HG03342 (cell line): ENCODE measurements at regions not wholly inside any gene's neighbourhood (a gene's known extent, or its start where the extent isn't known, plus 50 kb on each side); places are given as distances from the start of the nearest gene placed in this dataset.
"Not testable (repeated sequence)": the region's sequence is repeated elsewhere in the genome, so short reads cannot be mapped to it uniquely, and the experiment has no call there.

ENCODE experiments used
- ATAC-seq: cut with Tn5 transposase; IDR thresholded peaks from one replicate; pipeline ENCODE4 v1.9.1; 2021; ENCODE audit warnings: mild to moderate bottlenecking, moderate library complexity; ENCODE audit not compliant: unreplicated experiment

DNA sequence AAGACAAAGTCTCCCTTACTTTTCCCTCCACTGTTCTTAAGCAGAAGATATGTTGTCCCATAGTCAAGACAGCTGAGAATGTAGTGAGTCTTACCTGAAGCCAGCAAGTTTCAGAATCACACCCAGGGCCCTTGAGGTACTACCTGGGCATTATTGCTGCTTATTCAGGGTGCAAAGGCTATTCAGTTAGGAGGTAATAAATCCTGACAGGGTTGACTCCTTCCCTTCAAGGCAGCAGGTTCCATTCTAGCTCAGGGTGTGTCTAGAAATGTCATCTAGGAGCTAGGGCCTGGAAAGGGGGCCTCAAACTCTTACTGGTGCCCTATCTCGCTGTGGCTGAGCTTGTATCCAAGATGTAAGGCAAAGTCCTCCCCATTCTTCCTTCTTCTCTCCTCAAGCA is 259.0 kb downstream of the FAT4 start:
- ATAC-seq = no peak

DNA sequence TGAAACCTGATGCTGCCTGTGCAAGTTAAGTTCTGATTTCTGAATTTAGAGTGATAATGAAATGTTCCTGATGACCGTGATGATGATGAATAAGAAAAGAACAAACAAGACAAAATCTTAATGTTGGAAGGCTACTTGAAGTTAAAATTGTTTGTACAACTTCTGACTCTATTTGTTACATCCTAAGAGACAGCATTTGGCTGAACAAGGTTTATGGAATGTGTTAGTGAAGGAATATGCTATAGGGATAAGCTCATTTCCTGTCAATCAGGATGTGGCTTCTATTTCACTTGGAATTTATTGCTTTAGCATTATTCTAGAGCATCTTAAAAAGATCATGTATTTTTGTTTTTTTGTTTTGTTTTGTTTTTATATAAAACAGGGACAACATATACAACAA is 267.5 kb downstream of the FAT4 start:
- no peak for ATAC-seq

DNA sequence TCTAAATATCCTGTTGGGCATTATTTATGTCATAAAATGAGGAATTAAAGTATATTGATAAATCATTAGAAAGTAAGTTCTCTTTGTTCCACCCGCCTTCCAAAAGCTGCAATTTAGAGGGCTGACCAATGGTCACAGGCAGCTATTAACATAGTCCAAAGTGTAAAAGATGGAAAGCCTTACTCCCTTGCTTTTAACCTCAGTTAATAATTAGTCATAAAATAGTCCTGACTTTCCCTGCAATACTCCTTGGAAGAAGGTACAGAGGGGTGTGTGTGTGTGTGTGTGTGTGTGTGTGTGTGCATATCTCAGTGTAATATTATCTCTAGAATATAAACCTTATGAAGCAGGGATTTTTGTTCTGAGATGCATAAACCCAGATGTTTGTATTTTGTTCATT is 275.4 kb downstream of the FAT4 start:
- no peak for ATAC-seq

DNA sequence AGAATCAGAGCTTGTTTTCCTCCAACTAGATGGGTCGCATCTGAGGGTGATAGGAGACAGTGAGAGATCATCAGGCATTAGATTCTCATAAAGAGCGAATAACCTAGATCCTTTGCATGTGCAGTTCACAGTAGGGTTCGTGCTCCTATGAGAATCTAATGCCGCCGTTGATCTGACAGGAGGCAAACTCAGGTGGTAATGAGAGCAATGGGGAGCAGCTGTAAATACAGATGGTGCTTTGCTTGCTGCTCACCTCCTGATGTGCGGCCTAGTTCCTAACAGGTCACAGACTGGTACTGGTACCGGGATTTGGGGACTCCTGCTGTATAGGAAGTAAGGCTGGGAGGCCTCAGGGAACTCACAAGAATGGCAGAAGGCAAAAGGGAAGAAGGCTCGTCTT is 276.5 kb downstream of the FAT4 start:
- no peak for ATAC-seq

DNA sequence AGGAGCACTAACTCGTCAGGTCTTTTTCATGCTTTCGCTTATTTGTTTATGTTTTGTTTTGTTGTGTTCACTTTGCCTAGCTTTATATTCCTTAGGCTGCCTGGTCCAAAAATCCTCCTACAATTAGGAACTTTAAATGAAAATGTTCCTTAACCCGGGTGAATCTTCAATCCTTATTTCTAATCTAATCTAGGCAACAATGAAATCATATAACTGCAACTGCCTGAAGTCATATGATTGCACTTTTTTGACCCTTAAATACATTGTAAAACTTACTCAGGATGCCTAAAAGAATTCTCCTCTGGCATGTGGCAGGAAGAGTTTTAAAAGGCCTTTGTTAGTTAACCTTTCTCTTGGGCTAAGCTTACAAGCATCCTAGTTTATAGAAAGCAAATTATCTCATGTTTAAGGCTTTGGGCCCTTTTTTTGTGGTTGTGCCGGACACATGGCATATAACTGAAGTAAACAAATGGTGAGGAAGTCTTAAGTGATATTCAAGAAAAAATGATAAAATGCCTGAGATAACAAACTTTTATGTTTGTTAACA is 279.4 kb downstream of the FAT4 start:
- ATAC-seq = no peak

DNA sequence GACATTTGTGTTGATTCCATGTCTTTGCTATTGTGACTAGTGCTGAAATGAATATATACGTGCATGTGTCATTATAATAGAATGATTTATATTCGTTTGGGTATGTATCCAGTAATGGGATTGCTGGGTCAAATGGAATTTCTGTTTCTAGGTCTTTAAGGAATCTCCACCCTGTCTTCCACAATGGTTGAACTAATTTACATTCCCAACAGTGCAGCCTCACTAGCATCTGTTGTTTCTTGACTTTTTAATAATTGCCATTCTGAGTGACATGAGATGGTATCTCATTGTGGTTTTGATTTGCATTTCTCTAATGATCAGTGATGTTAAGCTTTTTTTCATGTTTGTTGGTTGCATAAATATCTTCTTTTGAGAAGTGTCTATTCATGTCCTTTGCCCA is 291.2 kb downstream of the FAT4 start:
- ATAC-seq = not testable (repeated sequence)

DNA sequence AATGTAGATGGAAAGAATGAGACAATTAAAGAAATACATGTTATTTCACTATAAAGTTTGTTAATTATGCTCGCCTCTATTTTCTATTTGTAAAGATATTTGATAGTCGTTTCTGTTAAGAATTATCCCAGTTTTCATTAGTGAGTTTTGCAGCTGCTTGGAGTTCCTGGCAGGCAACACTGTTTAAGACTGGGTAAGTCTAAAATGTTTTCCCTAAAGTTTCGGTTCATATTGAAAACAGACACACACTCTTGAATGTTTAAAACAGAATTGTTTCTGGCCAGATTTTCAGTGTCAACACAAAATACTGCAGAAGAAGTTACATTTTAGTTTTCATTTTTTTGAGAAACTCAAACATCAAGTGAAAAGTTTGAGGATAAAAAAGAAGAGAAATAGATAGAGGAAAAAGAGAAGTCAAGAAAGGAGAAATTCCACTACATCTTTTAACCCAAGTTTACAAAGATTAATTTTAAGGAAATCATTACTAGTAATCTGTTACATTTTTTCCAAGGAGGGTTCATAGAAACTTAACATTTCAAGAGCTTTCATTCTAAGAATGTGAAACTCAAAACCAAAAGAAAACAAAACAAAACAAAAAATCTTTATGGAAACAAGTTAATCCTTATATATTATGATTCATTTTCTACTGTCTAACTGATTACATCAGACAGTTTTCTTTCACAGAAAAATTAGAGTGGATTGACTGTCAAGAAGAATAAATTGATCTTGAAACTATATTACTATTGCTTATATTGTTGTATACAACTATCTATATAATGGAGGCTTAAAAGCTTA is 305.5 kb downstream of the FAT4 start:
- no peak for ATAC-seq

DNA sequence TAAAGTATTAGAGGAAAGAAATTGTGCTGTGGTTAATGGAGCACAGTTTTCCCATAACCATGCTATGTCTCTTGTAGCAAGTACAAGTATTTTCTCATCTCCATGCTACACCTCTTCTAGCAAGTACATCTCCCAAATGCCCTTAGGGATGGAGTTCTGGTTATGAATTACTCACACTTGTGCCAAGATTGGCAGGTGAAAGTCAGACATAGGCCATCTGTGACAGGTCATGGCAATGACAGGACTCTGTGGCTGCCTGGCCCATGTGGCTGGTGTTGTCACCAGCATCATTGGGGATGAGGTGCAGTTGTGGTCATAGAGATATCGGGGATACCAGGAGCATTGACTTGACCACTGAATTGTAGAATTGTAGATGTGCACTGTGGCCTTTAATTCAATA is 310.2 kb downstream of the FAT4 start:
- no peak for ATAC-seq

DNA sequence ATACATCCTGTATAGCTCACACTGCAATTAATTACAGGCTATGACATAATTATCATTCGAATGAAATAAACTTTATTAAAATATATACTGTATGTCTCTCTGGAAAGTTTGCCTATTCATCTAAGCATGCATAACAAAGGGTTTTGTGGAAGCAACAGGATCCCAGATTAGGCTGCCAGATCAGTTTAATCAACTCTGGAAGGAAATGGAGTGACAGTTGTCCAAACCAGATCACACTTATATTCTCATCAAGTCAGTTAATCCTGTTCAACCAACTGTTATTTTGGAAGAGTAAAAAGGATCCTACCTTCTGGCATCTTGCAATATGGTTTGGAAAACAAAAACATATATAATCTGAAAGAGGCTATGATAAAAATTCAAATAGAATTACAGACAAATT is 312.2 kb downstream of the FAT4 start:
- no peak for ATAC-seq

DNA sequence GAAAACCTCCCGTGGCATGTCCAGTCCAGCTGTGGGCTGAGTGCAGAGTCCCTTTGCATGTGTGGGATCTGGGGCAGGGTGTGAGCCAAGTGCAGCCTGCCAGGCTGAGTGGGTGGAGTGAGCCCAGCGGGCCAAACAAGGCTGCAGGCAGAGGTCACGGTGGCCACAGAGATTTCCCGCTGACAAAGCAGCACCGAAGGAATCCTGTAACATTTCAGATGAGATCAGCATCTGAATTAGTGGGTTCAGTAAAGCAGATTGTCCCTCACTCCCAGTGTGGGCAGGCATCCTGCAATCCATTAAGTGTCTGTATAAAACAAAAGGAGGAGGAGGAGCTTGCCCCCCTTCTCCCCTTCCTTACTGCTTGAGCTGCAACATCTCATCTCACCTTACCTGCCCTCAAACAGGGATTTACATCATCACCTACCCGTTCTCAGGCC is 324.4 kb downstream of the FAT4 start:
- ATAC-seq = no peak

DNA sequence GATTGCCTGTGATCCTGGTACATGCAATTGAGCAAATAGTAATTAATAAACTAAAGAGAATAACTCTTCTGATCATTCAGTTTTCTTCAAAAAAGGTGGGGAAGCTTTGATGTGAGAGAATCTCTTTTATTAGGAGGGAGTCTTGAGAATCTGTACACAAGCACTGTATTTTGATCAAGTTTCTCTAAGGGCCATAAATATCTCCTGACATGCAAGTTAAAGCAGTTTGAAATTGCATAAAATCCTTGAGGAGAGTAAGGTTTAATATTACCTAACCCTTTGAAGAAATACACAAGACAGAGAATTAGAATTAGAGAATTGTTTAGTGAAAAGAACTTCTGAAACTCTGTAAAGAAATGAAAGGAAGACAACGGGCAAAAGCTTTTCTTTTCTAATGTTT is 326.9 kb downstream of the FAT4 start:
- no peak for ATAC-seq

DNA sequence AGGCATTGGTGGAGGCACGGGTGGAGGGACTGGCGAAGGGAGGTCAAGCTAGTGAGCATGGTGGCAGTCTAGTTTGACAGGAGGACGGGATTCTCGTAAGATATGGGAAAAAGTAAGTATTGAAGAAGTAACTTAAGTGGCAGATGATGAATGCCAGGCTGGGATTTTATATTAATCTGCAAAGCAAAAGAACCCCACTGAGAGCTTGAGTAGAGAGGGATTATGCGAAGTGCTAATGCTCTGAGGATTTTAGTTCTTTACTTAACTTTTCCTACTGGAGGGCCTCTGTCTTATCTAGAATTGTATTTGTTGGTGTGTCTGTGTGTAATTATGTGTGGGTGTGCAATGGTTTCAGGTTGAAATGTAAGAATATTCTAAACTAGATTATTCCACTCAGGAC is 327.9 kb downstream of the FAT4 start:
- ATAC-seq = no peak

DNA sequence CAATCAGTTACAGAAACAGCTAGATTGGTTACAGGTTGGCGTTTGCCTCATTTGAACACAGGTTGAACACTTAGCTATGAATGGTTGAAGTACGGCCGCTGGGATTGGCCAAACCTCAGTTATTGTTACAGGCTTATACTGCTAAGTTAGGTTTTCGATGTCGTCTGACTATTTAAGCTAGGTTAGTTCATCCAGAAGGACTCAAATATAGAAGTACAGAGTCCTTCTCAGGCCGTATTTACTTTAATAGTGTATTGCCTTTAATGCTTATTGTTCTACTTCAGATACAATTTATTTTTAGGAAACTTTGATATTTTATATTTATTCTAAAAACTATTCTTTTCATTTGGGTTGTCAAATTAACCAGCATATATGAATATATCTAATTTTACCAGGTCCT is 334.7 kb downstream of the FAT4 start:
- ATAC-seq = no peak

DNA sequence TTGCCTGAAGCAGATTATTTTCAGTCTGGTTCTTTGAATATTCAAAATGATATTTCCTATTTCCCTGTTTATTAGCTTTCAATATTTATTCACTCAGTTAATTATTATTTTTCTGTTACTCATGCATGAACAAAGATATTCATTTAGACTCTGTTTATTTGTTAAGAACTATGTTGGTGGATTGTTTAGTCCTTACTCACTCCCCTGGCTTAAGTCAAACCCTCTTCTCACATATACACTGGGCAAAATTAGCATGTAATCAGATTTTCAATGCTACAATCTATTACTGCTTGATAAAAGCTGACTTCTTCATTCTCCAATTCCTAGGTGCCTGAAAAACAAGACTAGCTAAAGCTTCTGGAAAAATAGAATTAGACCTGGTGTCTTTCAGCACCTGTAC is 335.8 kb downstream of the FAT4 start:
- no peak for ATAC-seq

DNA sequence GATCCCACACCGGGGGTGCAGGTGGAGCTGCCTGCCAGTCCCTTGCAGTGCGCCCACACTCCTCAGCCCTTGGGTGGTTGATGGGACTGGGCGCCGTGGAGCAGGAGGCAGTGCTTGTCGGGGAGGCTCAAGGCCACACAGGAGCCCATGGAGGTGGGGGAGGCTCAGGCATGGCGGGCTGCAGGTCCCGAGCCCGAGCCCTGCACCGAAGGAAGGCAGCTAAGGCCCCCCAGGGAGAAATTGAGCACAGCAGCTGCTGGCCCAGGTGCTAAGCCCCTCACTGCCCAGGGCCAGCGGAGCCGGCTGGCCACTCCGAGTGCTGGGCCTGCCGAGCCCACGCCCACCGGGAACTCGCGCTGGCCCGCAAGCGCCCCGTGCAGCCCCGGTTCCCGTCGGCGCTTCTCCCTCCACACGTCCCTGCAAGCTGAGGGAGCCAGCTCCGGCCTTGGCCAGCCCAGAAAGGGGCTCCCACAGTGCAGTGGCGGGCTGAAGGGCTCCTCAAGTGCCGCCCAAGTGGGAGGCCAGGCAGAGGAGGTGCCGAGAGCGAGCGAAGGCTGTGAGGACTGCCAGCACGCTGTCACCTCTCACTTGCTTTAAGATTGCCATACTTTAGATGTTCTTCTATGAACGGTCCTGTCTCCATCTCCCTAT is 337.1 kb downstream of the FAT4 start:
- not testable (repeated sequence) for ATAC-seq

DNA sequence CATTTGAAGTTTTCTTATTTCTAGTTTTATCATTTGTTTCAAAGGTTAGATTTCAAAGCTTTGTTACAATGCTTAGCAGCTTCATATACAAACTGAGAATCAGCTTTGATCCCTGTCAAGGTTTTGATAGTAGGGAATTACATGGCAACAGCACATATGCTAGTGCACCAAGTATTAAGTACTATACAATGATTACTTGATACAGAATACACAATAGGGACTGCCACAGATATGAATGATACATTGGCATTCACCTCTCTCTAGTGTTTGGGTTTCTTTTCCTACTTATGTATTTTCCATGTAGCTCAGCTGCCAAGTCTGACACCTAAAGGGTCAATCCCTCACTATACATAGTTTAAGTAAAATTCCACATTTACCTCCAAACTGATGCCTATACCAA is 344.0 kb downstream of the FAT4 start:
- ATAC-seq = no peak

DNA sequence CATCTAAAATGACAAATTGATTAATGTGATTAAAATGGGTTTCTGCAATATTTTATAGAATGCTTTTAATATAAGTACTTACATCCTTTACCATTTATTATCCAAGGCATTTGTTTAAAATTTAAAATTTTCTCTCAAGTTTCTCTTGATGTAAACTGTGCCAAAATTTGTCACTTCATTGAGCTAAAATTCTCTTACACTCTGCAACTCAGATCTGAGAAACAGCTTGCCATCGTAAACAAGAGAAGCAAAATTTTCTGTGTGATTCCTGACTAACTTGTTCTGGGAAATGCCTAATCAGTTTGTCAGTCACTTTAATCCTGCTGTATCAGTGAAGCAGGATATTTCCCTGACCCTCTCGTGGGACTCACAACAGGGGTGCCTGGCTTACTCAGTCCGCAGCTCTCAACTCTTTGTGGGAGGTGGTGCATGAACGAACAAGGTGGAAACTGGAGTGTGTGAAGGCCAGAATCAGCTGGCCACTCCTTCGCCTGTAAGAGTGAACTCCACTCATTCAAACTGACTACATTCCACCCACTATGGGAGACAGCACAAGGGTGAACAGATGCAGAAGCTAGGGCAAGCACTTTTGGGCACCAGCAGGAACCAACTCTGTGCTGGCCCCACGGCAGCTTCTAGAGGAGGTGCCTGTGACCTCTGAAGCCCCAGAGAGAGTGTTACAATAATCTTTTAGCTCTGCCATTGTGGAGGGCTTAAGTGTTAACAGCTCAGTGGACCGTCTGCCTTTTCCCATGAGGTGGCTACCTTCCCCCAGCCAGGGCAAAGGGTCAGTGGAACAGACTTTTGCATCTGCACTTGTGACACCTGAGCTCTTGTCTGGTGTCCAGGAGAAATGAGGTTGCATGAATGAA is 349.4 kb downstream of the FAT4 start:
- ATAC-seq = no peak

DNA sequence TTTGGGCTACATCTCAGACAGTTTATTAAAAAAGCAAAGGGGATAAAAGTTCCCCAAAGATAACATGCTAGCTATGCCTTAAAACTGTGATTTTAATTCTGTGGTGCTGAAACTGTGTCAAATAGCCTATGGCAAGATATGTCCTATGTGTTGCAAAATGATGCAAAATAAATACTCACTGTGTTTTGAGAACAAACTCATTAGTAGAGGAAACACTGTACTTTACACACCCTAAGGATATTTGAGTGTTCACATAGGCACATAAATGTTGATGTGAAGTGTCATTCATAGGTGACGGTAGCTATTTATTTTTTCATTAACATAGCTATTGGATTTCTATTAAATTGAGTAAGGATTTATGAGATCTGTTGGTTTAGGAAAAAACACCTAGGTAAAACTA is 351.9 kb downstream of the FAT4 start:
- ATAC-seq = no peak

DNA sequence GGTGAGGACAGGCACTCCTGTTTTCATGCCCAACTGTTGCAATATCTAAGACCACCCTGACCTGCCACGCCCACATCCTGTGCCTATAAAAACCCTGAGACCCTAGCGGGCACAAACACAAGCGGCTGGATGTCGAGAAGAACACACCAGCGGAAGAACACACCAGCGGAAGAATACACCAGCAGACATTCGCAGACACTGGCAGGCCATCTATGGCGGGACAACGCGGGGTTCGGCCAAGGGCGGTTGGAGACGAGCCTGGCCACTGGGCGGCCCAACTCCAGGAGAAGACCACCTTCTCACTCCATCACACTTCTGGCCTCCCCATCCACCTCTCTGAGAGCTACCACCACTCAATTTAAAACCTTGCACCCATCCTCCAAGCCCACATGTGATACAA is 361.4 kb downstream of the FAT4 start:
- ATAC-seq = no peak

DNA sequence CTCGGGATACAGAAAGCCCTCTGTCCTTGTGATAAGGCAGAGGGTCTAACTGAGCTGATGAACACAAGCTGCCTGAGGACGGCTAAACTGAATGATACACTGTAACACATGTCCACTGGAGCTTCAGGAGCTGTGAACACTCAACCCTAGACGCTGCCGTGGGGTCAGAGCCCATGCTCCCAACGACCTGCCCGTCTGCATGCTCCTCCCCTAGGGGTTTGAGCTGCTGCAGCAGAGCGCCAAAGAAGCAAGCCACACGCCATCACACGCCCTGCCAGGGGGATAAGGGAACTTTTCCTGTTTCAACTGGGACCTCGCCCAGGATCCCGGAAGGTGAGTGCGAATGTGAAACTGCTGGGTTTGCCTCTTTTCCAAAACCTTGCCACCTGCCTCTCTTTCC is 361.8 kb downstream of the FAT4 start:
- ATAC-seq = no peak

DNA sequence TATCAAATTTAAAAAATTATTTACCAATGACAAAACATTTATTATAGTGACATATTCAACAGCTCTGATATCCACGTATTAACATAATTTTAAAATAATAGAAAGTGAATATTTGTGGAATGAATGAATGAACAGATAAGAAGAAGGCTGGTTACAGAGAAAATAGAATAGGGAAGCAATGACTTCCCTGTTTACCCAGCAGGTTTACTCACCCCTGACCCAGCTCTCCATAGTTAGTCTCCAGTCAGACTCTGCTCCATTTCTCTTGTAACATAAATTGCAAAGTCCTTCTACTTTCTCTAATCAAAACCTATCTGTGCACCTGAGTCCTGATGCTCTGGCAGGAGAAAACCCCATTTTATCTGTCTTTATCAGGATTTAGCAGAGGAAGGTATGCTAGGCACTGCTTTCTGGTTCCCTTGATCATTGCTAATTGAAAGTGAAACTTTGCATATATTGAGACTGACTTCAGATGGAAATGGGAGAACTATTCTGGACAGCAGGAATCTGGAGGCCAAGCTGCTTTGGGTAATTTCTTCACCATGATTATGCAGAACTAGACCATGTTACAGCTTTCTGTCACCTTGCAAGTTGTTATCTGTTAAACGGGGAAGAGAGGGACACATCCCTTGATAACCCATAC is 363.0 kb downstream of the FAT4 start:
- no peak for ATAC-seq
